HEK293 (cell line): ENCODE measurements at regions not wholly inside any gene's neighbourhood (a gene's known extent, or its start where the extent isn't known, plus 50 kb on each side); places are given as distances from the start of the nearest gene placed in this dataset.

Experiments
- FEZF1 ChIP-seq: fragments of 450-650 bp; formaldehyde crosslinking; IDR thresholded peaks from 2 replicates; pipeline ENCODE4 v1.5.1; 2016; ENCODE audit warnings: missing biosample characterization, missing genetic modification characterization
- PBX3 ChIP-seq: sonication (generic); formaldehyde crosslinking; IDR thresholded peaks from 2 replicates; pipeline ENCODE4 v1.8.1; 2022; ENCODE audit warnings: mild to moderate bottlenecking, moderate library complexity, missing genetic modification reagents
- REST ChIP-seq: fragments of 450-650 bp; formaldehyde crosslinking; IDR thresholded peaks from 2 replicates; pipeline ENCODE4 v1.5.1; 2016; ENCODE audit warnings: missing biosample characterization, missing genetic modification characterization
- SALL2 ChIP-seq: fragments of 450-650 bp; formaldehyde crosslinking; IDR thresholded peaks from 2 replicates; pipeline ENCODE4 v1.5.0; 2017; ENCODE audit warnings: missing biosample characterization, mild to moderate bottlenecking, missing genetic modification characterization, borderline replicate concordance
- SCRT2 ChIP-seq: fragments of 450-650 bp; formaldehyde crosslinking; IDR thresholded peaks from 2 replicates; pipeline ENCODE4 v1.5.1; 2016; ENCODE audit warnings: missing biosample characterization, missing genetic modification characterization
- YY1 ChIP-seq: fragments of 450-650 bp; formaldehyde crosslinking; IDR thresholded peaks from 2 replicates; pipeline ENCODE4 v1.5.1; 2018; ENCODE audit warnings: missing biosample characterization, missing genetic modification characterization
- ZBTB8A ChIP-seq: fragments of 450-650 bp; formaldehyde crosslinking; IDR thresholded peaks from 2 replicates; pipeline ENCODE4 v1.5.1; 2016; ENCODE audit warnings: missing biosample characterization, missing genetic modification characterization
- ZNF132 ChIP-seq: fragments of 450-650 bp; formaldehyde crosslinking; IDR thresholded peaks from 2 replicates; pipeline ENCODE4 v1.5.1; 2017; ENCODE audit warnings: missing biosample characterization, missing genetic modification characterization, borderline replicate concordance
- ZNF280D ChIP-seq: fragments of 450-650 bp; formaldehyde crosslinking; IDR thresholded peaks from 2 replicates; pipeline ENCODE4 v1.5.1; 2016; ENCODE audit warnings: missing biosample characterization, missing genetic modification characterization
- ZNF37A ChIP-seq: fragments of 450-650 bp; IDR thresholded peaks from 2 replicates; pipeline ENCODE4 v1.5.1; 2018; ENCODE audit warnings: missing biosample characterization, missing genetic modification characterization
- ZNF513 ChIP-seq: fragments of 450-650 bp; IDR thresholded peaks from 2 replicates; pipeline ENCODE4 v1.5.1; 2018; ENCODE audit warnings: missing biosample characterization, missing genetic modification characterization
- ZNF610 ChIP-seq: fragments of 450-650 bp; formaldehyde crosslinking; IDR thresholded peaks from 2 replicates; pipeline ENCODE4 v1.5.1; 2016; ENCODE audit warnings: missing biosample characterization, missing genetic modification characterization, borderline replicate concordance
- TF ChIP-seq, protein P1 (sequence below): fragments of 450-650 bp; formaldehyde crosslinking; IDR thresholded peaks from 2 replicates; pipeline ENCODE4 v1.5.1; 2016; ENCODE audit warnings: missing biosample characterization, missing genetic modification characterization
- TF ChIP-seq, protein P2 (sequence below): fragments of 450-650 bp; formaldehyde crosslinking; IDR thresholded peaks from 2 replicates; pipeline ENCODE4 v1.5.1; 2016; ENCODE audit warnings: missing biosample characterization, missing genetic modification characterization

- no peak for TF ChIP-seq ZNF132
- TF ChIP-seq FEZF1 (tag by site-specific recombination) = no peak
- TF ChIP-seq, protein P1, sequence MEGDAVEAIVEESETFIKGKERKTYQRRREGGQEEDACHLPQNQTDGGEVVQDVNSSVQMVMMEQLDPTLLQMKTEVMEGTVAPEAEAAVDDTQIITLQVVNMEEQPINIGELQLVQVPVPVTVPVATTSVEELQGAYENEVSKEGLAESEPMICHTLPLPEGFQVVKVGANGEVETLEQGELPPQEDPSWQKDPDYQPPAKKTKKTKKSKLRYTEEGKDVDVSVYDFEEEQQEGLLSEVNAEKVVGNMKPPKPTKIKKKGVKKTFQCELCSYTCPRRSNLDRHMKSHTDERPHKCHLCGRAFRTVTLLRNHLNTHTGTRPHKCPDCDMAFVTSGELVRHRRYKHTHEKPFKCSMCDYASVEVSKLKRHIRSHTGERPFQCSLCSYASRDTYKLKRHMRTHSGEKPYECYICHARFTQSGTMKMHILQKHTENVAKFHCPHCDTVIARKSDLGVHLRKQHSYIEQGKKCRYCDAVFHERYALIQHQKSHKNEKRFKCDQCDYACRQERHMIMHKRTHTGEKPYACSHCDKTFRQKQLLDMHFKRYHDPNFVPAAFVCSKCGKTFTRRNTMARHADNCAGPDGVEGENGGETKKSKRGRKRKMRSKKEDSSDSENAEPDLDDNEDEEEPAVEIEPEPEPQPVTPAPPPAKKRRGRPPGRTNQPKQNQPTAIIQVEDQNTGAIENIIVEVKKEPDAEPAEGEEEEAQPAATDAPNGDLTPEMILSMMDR (tag by site-specific recombination) = no peak
- TF ChIP-seq, protein P2, sequence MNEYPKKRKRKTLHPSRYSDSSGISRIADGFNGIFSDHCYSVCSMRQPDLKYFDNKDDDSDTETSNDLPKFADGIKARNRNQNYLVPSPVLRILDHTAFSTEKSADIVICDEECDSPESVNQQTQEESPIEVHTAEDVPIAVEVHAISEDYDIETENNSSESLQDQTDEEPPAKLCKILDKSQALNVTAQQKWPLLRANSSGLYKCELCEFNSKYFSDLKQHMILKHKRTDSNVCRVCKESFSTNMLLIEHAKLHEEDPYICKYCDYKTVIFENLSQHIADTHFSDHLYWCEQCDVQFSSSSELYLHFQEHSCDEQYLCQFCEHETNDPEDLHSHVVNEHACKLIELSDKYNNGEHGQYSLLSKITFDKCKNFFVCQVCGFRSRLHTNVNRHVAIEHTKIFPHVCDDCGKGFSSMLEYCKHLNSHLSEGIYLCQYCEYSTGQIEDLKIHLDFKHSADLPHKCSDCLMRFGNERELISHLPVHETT (tag by site-specific recombination) = no peak
- TF ChIP-seq YY1 (tag by site-specific recombination) = no peak
- no peak for TF ChIP-seq ZBTB8A (tag by site-specific recombination)
- no peak for TF ChIP-seq ZNF37A
- no peak for TF ChIP-seq ZNF280D (tag by site-specific recombination)
- TF ChIP-seq REST (tag by site-specific recombination) = no peak
- no peak for TF ChIP-seq PBX3
- no peak for TF ChIP-seq ZNF513 (tag by site-specific recombination)
- no peak for TF ChIP-seq SALL2 (tag by site-specific recombination)
- no peak for TF ChIP-seq ZNF610 (tag by site-specific recombination)
- no peak for TF ChIP-seq SCRT2
Observed at GRCh38 chr16:65834688-65835087, 531.8 kb upstream of the CDH5 start.
